GM12878 (cell line): ENCODE measurements at regions not wholly inside any gene's neighbourhood (a gene's known extent, or its start where the extent isn't known, plus 50 kb on each side); places are given as distances from the start of the nearest gene placed in this dataset.
"Not testable (repeated sequence)": the region's sequence is repeated elsewhere in the genome, so short reads cannot be mapped to it uniquely, and the experiment has no call there.

ENCODE experiments used
- ATAC-seq: fragments of 200-7000 bp; cut with Tn5 transposase; 3 replicates; pipeline ENCODE4 v1.9.1; 2020; ENCODE audit warnings: mild to moderate bottlenecking, moderate library complexity
- BruUV-seq: library from RNA; stranded (reverse); fragments of 400-500 nt; replicated peaks from 2 replicates; lab custom pipeline; 2021; lab: Mats Ljungman, UMichigan
- CTCF ChIA-PET: fragments of 300-600 bp; sonication (Branson Sonifier 250); formaldehyde crosslinking; extraction: SDS; loops from one replicate; lab custom pipeline; 2021; ENCODE audit warnings: inconsistent platforms; lab: Yijun Ruan, JAX
- POLR2A ChIA-PET: fragments of 350-600 bp; formaldehyde crosslinking; extraction: SDS; loops from one replicate; lab custom pipeline; 2021; ENCODE audit warnings: inconsistent platforms; lab: Charles Lee
- RAD21 ChIA-PET: fragments of 300-600 bp; sonication (Branson Sonifier 250); formaldehyde crosslinking; loops from one replicate; lab custom pipeline; 2023; ENCODE audit warnings: antibody characterized with exemption; ENCODE audit not compliant: unreplicated experiment; lab: Charles Lee
- SMC1A ChIA-PET: fragments of 300-600 bp; sonication (Branson Sonifier 250); formaldehyde crosslinking; loops from one replicate; lab custom pipeline; 2023; ENCODE audit not compliant: unreplicated experiment, uncharacterized antibody; lab: Charles Lee
- DNase-seq: peaks from one replicate; pipeline ENCODE4 v3.0.0-alpha.2; 2011; ENCODE audit warnings: low read depth, low spot score
- FAIRE-seq: peaks from 3 replicates; lab custom pipeline; 2011; peaks lifted over from hg19 to GRCh38; lab: Jason Lieb, UNC
- H2AFZ ChIP-seq: 2 replicates; pipeline ENCODE4 v1.6.0; 2011; ENCODE audit warnings: low read depth, low read length, control low read depth; ENCODE audit not compliant: control insufficient read depth
- H3K27ac ChIP-seq: 2 replicates; pipeline ENCODE4 v1.5.1; 2011; ENCODE audit warnings: control low read depth; ENCODE audit not compliant: control insufficient read depth, insufficient read depth
- H3K27me3 ChIP-seq, 2 experiments: replicated peaks in 1 of 2; 2 replicates each; pipeline versions ENCODE4 v1.6.0 to v1.6.1; 2011; ENCODE audit warnings: low read length in 1 of 2; ENCODE audit not compliant: control insufficient read depth in 2 of 2, insufficient read depth in 2 of 2
- H3K36me3 ChIP-seq, 2 experiments: 2 replicates each; pipeline ENCODE4 v1.5.1; 2011; ENCODE audit warnings: low read length in 1 of 2; ENCODE audit not compliant: control insufficient read depth in 2 of 2, insufficient read depth in 2 of 2
- H3K4me1 ChIP-seq: 2 replicates; pipeline ENCODE4 v1.6.1; 2011; ENCODE audit warnings: mild to moderate bottlenecking, low read length, moderate library complexity, mixed read lengths; ENCODE audit not compliant: control insufficient read depth, insufficient read depth
- H3K4me2 ChIP-seq: 2 replicates; pipeline ENCODE4 v1.6.0; 2011; ENCODE audit warnings: control low read depth; ENCODE audit not compliant: control insufficient read depth, insufficient read depth
- H3K4me3 ChIP-seq: fragments of 200-600 bp; sonication (generic); 2 replicates; pipeline ENCODE4 v1.5.1; 2016
- H3K79me2 ChIP-seq: 2 replicates; pipeline ENCODE4 v1.6.0; 2011; ENCODE audit warnings: low read length; ENCODE audit not compliant: control insufficient read depth, insufficient read depth
- H3K9ac ChIP-seq: 2 replicates; pipeline ENCODE4 v1.8.0; 2011; ENCODE audit warnings: low read length, control low read depth, mixed read lengths; ENCODE audit not compliant: control insufficient read depth, insufficient read depth
- H3K9me3 ChIP-seq: replicated peaks from 3 replicates; pipeline ENCODE4 v1.5.1; 2011; ENCODE audit warnings: mild to moderate bottlenecking, low read length; ENCODE audit not compliant: control insufficient read depth, insufficient read depth
- H4K20me1 ChIP-seq: 2 replicates; pipeline ENCODE4 v1.6.0; 2011; ENCODE audit not compliant: control insufficient read depth, insufficient read depth
- SMAD5 ChIP-seq: IDR thresholded peaks from 2 replicates; pipeline ENCODE4 v1.6.1; 2016; ENCODE audit warnings: antibody characterized with exemption, low read depth
- TBL1XR1 ChIP-seq: IDR thresholded peaks from 2 replicates; pipeline ENCODE4 v1.6.1; 2012; ENCODE audit warnings: low read depth, low read length, improper control_type of control experiment
- ZNF207 ChIP-seq: fragments of 450-650 bp; IDR thresholded peaks from 2 replicates; pipeline ENCODE4 v1.6.1; 2014; ENCODE audit warnings: antibody characterized with exemption, mild to moderate bottlenecking, borderline replicate concordance
- ZNF384 ChIP-seq: IDR thresholded peaks from 2 replicates; pipeline ENCODE4 v1.6.1; 2012; ENCODE audit warnings: low read depth, mild to moderate bottlenecking, low read length, improper control_type of control experiment, borderline replicate concordance
- WGBS: methylation state at CpG from one replicate; pipeline ENCODE4 v1.1.6; 2016; ENCODE audit warnings: low lambda C conversion rate; ENCODE audit not compliant: insufficient replicate concordance, insufficient coverage; ENCODE audit errors: missing lambda C conversion rate; 5-methylcytosine and 5-hydroxymethylcytosine counted together
- in situ Hi-C: fragments of 300-500 bp; cut with MboI; formaldehyde crosslinking; loops from 9 replicates; pipeline ENCODE4 v1.14.3; 2018; ENCODE audit warnings: mixed read lengths
- intact Hi-C: fragments of 100-400 bp; cut with micrococcal nuclease; formaldehyde crosslinking; loops from one replicate; pipeline ENCODE4 v1.14.2; 2022; ENCODE audit not compliant: unreplicated experiment
- TF ChIP-seq, protein P1 (sequence below): fragments of 150-350 bp; IDR thresholded peaks from 2 replicates; pipeline ENCODE4 v1.6.1; 2014; ENCODE audit warnings: mild to moderate bottlenecking, low read depth, low read length

DNA sequence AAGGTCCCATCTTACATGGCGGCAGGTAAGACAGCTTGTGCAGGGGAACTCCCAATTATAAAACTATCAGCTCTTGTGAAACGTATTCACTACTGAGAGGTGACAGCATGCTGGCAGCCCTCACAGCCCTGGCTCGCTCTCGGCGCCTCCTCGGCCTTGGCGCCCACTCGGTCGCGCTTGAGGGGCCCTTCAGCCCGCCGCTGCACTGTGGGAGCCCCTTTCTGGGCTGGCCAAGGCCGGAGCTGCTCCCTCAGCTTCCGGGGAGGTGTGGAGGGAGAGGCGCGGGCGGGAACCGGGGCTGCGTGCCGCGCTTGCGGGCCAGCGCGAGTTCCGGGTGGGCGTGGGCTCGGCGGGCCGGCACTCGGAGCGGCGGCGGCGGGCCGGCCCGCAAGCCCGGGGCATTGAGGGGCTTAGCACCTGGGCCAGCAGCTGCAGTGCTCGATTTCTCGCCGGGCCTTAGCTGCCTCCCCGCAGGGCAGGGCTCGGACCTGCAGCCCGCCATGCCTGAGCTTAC lies 262.6 kb upstream of the CDH19 start:
- 53% methylated on average over 28 of the region's 43 CpGs for WGBS
- H3K4me2 ChIP-seq, H3K4me1 ChIP-seq, RAD21 ChIA-PET, ATAC-seq, H3K4me3 ChIP-seq, H3K79me2 ChIP-seq, H2AFZ ChIP-seq, H3K9ac ChIP-seq, H3K27me3 ChIP-seq, H3K9me3 ChIP-seq, H3K27ac ChIP-seq, BruUV-seq, SMC1A ChIA-PET, intact Hi-C loops, in situ Hi-C loops, FAIRE-seq, H3K36me3 ChIP-seq, POLR2A ChIA-PET, DNase-seq, H4K20me1 ChIP-seq: not testable (repeated sequence)
- CTCF ChIA-PET = interaction anchor here (0.6 kb wide), 1 partner anchor 356 kb away, joined by 3 read pairs; no protein-coding TSS in a partner anchor

DNA sequence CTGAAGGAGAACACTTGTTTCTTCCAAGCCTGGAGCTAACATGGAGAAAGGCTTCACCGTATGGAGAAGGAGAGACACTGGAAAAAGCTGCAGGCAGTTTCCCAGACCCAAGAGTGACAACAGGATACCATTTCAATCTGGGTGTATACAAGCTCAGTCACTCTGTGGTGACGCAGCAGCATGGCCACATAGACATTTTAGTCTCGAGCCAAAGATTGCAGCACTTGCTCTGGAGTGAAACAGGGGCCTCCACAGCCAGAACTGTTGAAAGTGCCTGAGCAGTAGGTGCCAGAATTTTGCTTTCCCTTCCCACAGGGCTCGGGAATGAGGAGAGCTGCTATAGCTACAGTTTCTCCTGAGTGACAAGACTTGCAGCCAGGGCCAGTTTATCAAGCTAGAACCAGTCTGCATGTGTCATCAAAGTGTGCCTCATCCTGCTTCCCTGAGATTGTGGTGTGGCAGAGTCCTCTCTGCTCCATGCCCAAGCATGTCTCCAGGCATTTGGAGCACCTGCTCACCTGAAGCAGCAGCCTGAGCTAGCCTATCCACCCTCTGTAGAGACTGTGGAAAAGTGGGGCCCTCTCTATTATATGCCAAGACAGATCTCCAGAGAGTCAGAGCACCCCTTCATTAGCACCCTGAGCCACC lies 234.6 kb upstream of the CDH19 start:
- Histone ChIP-seq H3K4me3 (no peak overlapping the region), H4K20me1 (no peaks in the 10 kb centered on the region), H3K4me2 (no peak overlapping the region), H3K4me1 (no peaks in the 10 kb centered on the region), H3K27me3 (no peaks in the 10 kb centered on the region), H3K79me2 (no peaks in the 10 kb centered on the region), H3K36me3 (no peaks in the 10 kb centered on the region), H3K9ac (no peak overlapping the region), H2AFZ (no peak overlapping the region), H3K27ac (no peak overlapping the region), H3K9me3 (no peaks in the 10 kb centered on the region)
- SMC1A ChIA-PET = no interaction called here
- RAD21 ChIA-PET = no interaction called here
- in situ Hi-C loops = no loop called here
- DNase-seq = no peak
- FAIRE-seq = no peak
- BruUV-seq = no TSS peak
- no peak; the same call in 2 of the 3 replicates for ATAC-seq
- TF ChIP-seq TBL1XR1 (no peak), ZNF384 (no peak), SMAD5 (no peak), ZNF207 (no peak)
- TF ChIP-seq, protein P1, sequence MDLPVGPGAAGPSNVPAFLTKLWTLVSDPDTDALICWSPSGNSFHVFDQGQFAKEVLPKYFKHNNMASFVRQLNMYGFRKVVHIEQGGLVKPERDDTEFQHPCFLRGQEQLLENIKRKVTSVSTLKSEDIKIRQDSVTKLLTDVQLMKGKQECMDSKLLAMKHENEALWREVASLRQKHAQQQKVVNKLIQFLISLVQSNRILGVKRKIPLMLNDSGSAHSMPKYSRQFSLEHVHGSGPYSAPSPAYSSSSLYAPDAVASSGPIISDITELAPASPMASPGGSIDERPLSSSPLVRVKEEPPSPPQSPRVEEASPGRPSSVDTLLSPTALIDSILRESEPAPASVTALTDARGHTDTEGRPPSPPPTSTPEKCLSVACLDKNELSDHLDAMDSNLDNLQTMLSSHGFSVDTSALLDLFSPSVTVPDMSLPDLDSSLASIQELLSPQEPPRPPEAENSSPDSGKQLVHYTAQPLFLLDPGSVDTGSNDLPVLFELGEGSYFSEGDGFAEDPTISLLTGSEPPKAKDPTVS = no peak
- WGBS = 10% methylated on average over 4 of the region's 4 CpGs
- POLR2A ChIA-PET = no interaction called here
- CTCF ChIA-PET = no interaction called here
- intact Hi-C loops = no loop called here
